Bone marrow (tissue), 2 donors: ENCODE measurements at regions not wholly inside any gene's neighbourhood (a gene's known extent, or its start where the extent isn't known, plus 50 kb on each side); places are given as distances from the start of the nearest gene placed in this dataset.

Source experiments
- DNase-seq, 2 donors: peaks; one replicate each; lab custom pipeline; 2025; lab: John Stamatoyannopoulos, UW

GRCh38 chrY:12559007-12559406 lies 142.0 kb upstream of the USP9Y start:
- no peak for DNase-seq

GRCh38 chrY:12576278-12576677 lies 124.8 kb upstream of the USP9Y start:
- no peak for DNase-seq

GRCh38 chrY:12593532-12594216 lies 107.4 kb upstream of the USP9Y start:
- DNase-seq: no peak

GRCh38 chrY:12598783-12599182 lies 102.2 kb upstream of the USP9Y start:
- DNase-seq: no peak

- no peak for DNase-seq
Observed at GRCh38 chrY:12605426-12605825, 95.6 kb upstream of the USP9Y start.

GRCh38 chrY:12610861-12611260 lies 90.2 kb upstream of the USP9Y start:
- DNase-seq: no peak

- no peak for DNase-seq
Observed at GRCh38 chrY:12615733-12616446, 85.1 kb upstream of the USP9Y start.

GRCh38 chrY:12621454-12622081 lies 79.5 kb upstream of the USP9Y start:
- DNase-seq: no peak

- DNase-seq: no peak
Observed at GRCh38 chrY:12623204-12623603, 77.8 kb upstream of the USP9Y start.

- DNase-seq: no peak
Observed at GRCh38 chrY:12642986-12643385, 58.0 kb upstream of the USP9Y start.

- no peak for DNase-seq
Observed at GRCh38 chrY:12643693-12644348, 57.2 kb upstream of the USP9Y start.

GRCh38 chrY:12651095-12651494 lies 49.9 kb upstream of the USP9Y start:
- no peak for DNase-seq
